Astrocyte (in vitro differentiated cells and primary cell): ENCODE measurements at regions not wholly inside any gene's neighbourhood (a gene's known extent, or its start where the extent isn't known, plus 50 kb on each side); places are given as distances from the start of the nearest gene placed in this dataset.

Source experiments
- DNase-seq: peaks from one replicate; pipeline ENCODE4 v3.0.0-alpha.2; 2010; ENCODE audit warnings: low read depth
- FAIRE-seq: peaks from 2 replicates; lab custom pipeline; 2011; peaks lifted over from hg19 to GRCh38; lab: Jason Lieb, UNC
- H2AFZ ChIP-seq: 2 replicates; pipeline ENCODE4 v1.6.0; 2012; ENCODE audit warnings: low read depth, low read length, inconsistent platforms
- H3K27ac ChIP-seq: 2 replicates; pipeline ENCODE4 v1.5.1; 2011; ENCODE audit warnings: low read depth, low read length, inconsistent platforms
- H3K27me3 ChIP-seq: 2 replicates; pipeline ENCODE4 v1.6.0; 2011; ENCODE audit warnings: low read length, inconsistent platforms; ENCODE audit not compliant: insufficient read depth
- H3K36me3 ChIP-seq: 2 replicates; pipeline ENCODE4 v1.5.1; 2011; ENCODE audit warnings: low read length, inconsistent platforms; ENCODE audit not compliant: insufficient read depth
- H3K4me1 ChIP-seq: 2 replicates; pipeline ENCODE4 v1.5.1; 2011; ENCODE audit warnings: low read length, inconsistent platforms; ENCODE audit not compliant: insufficient read depth
- H3K4me2 ChIP-seq: 2 replicates; pipeline ENCODE4 v1.6.0; 2012; ENCODE audit warnings: low read length, inconsistent platforms
- H3K4me3 ChIP-seq: 2 replicates; pipeline ENCODE4 v1.5.1; 2011; ENCODE audit warnings: low read depth, mild to moderate bottlenecking, low read length, inconsistent platforms; ENCODE audit not compliant: insufficient read depth
- H3K79me2 ChIP-seq: 2 replicates; pipeline ENCODE4 v1.6.0; 2012; ENCODE audit warnings: mild to moderate bottlenecking, low read length, inconsistent platforms; ENCODE audit not compliant: insufficient read depth
- H3K9ac ChIP-seq: 2 replicates; pipeline ENCODE4 v1.6.0; 2012; ENCODE audit warnings: mild to moderate bottlenecking, low read length, inconsistent platforms
- H3K9me3 ChIP-seq: 2 replicates; pipeline ENCODE4 v1.5.1; 2012; ENCODE audit warnings: low read depth, mild to moderate bottlenecking, low read length, inconsistent platforms; ENCODE audit not compliant: insufficient read depth
- H4K20me1 ChIP-seq: 2 replicates; pipeline ENCODE4 v1.6.0; 2012; ENCODE audit warnings: low read length, inconsistent platforms; ENCODE audit not compliant: insufficient read depth
- H3K27ac Mint-ChIP-seq: one replicate; pipeline ENCODE4 v1.8.0; 2021; ENCODE audit warnings: mild to moderate bottlenecking, mixed read lengths; ENCODE audit not compliant: unreplicated experiment
- H3K27me3 Mint-ChIP-seq: one replicate; pipeline ENCODE4 v1.8.0; 2021; ENCODE audit warnings: low read depth, mixed read lengths; ENCODE audit not compliant: unreplicated experiment
- H3K36me3 Mint-ChIP-seq: one replicate; pipeline ENCODE4 v1.8.0; 2021; ENCODE audit warnings: low read depth, mixed read lengths; ENCODE audit not compliant: unreplicated experiment
- H3K4me1 Mint-ChIP-seq: one replicate; pipeline ENCODE4 v1.8.0; 2021; ENCODE audit warnings: low read depth, mixed read lengths; ENCODE audit not compliant: unreplicated experiment
- H3K4me3 Mint-ChIP-seq: one replicate; pipeline ENCODE4 v1.8.0; 2021; ENCODE audit warnings: mild to moderate bottlenecking, moderate library complexity, mixed read lengths; ENCODE audit not compliant: unreplicated experiment
- H3K9me3 Mint-ChIP-seq: one replicate; pipeline ENCODE4 v1.8.0; 2021; ENCODE audit warnings: mild to moderate bottlenecking, mixed read lengths; ENCODE audit not compliant: unreplicated experiment
- CTCF ChIP-seq: IDR thresholded peaks from 2 replicates; pipeline ENCODE4 v1.5.1; 2011; ENCODE audit warnings: low read depth, mild to moderate bottlenecking, inconsistent platforms, low read length, moderate library complexity; ENCODE audit not compliant: insufficient read depth
- EZH2 ChIP-seq: IDR thresholded peaks from 2 replicates; pipeline ENCODE4 v1.6.1; 2012; ENCODE audit warnings: mild to moderate bottlenecking, low read length, inconsistent platforms; ENCODE audit not compliant: insufficient read depth

GRCh38 chr5:61991430-61991829 lies 314.6 kb upstream of the KIF2A start:
- no peaks in the 10 kb centered on the region for H3K27me3 ChIP-seq
- Mint-ChIP-seq H3K36me3 (no peaks in the 10 kb centered on the region), H3K27ac (peak overlapping the region; percentile 83), H3K27me3 (no peaks in the 10 kb centered on the region), H3K4me3 (no peak overlapping the region), H3K9me3 (no peaks in the 10 kb centered on the region), H3K4me1 (peaks cover 43% of the 10 kb centered on the region)
- H3K9me3 ChIP-seq: no peaks in the 10 kb centered on the region
- peak overlapping the region; percentile 13 for H3K27ac ChIP-seq
- FAIRE-seq (no peak), DNase-seq (no peak)
- no peaks in the 10 kb centered on the region for H3K4me1 ChIP-seq
- H3K36me3 ChIP-seq: no peaks in the 10 kb centered on the region
- no peaks in the 10 kb centered on the region for H4K20me1 ChIP-seq
- no peak overlapping the region for H3K4me2 ChIP-seq
- no peaks in the 10 kb centered on the region for H3K79me2 ChIP-seq
- no peak overlapping the region for H3K9ac ChIP-seq
- TF ChIP-seq EZH2: no peak
- no peak for TF ChIP-seq CTCF
- no peak overlapping the region for H2AFZ ChIP-seq
- no peak overlapping the region for H3K4me3 ChIP-seq

- Histone ChIP-seq H3K79me2 (no peaks in the 10 kb centered on the region), H3K36me3 (no peaks in the 10 kb centered on the region), H3K27me3 (no peaks in the 10 kb centered on the region), H4K20me1 (no peaks in the 10 kb centered on the region), H3K27ac (peak overlapping the region; percentile 13), H3K4me3 (no peak overlapping the region), H3K4me1 (no peaks in the 10 kb centered on the region), H2AFZ (no peak overlapping the region), H3K9ac (no peak overlapping the region), H3K9me3 (no peaks in the 10 kb centered on the region), H3K4me2 (no peak overlapping the region)
- Mint-ChIP-seq H3K4me3 (no peak overlapping the region), H3K9me3 (no peaks in the 10 kb centered on the region), H3K4me1 (peaks cover 43% of the 10 kb centered on the region), H3K27me3 (no peaks in the 10 kb centered on the region), H3K27ac (peak overlapping the region; percentile 83), H3K36me3 (no peaks in the 10 kb centered on the region)
- DNase-seq (peak; percentile 5), FAIRE-seq (no peak)
- TF ChIP-seq EZH2: no peak
- TF ChIP-seq CTCF: no peak
These were observed 314.1 kb upstream of the KIF2A start for GRCh38 chr5:61991866-61992265.

GRCh38 chr5:61993295-61993927 lies 312.6 kb upstream of the KIF2A start:
- Histone ChIP-seq H3K27ac (no peak overlapping the region), H3K9me3 (no peaks in the 10 kb centered on the region), H3K9ac (no peak overlapping the region), H3K36me3 (no peaks in the 10 kb centered on the region), H2AFZ (no peak overlapping the region), H3K4me3 (no peak overlapping the region), H3K79me2 (no peaks in the 10 kb centered on the region), H3K27me3 (no peaks in the 10 kb centered on the region), H3K4me1 (no peaks in the 10 kb centered on the region), H4K20me1 (no peaks in the 10 kb centered on the region), H3K4me2 (no peak overlapping the region)
- DNase-seq (no peak), FAIRE-seq (no peak)
- H3K9me3 Mint-ChIP-seq: no peaks in the 10 kb centered on the region
- H3K4me1 Mint-ChIP-seq: peaks cover 43% of the 10 kb centered on the region
- H3K27me3 Mint-ChIP-seq: no peaks in the 10 kb centered on the region
- H3K36me3 Mint-ChIP-seq: no peaks in the 10 kb centered on the region
- H3K27ac Mint-ChIP-seq: peak overlapping the region; percentile 29
- TF ChIP-seq CTCF: no peak
- no peak for TF ChIP-seq EZH2
- no peak overlapping the region for H3K4me3 Mint-ChIP-seq
